ENCODE measurements at regions not wholly inside any gene's neighbourhood (a gene's known extent, or its start where the extent isn't known, plus 50 kb on each side); places are given as distances from the start of the nearest gene placed in this dataset.

GRCh38 chr10:113259576-113260226 lies 293.2 kb upstream of the HABP2 start:
- DNase-seq (ENCODE audit: low spot score), result no peak

- no peak for DNase-seq (ENCODE audit: low spot score)
Measured at GRCh38 chr10:113261161-113261560, 291.7 kb upstream of the HABP2 start.

GRCh38 chr10:113261611-113262091 lies 291.2 kb upstream of the HABP2 start:
- no peak for DNase-seq (ENCODE audit: low spot score)

DNA sequence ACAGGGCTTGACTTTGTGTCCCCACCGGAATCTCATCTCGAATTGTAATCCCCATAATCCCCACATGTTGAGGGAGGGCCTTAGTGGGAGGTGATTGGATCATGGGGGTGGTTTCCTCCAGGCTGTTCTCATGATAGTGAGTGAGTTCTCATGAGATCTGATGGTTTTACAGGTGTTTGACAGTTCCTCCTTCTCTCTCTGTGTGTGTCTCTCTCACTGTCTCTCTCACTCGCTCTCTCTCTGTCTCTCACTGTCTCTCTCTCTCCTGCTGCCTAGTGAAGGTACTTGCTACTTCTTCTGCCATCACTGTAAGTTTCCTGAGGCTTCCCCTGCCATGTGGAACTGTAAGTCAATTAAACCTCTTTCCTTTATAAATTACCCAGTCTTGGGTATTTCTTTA lies 289.8 kb upstream of the HABP2 start:
- no peak for DNase-seq (ENCODE audit: low spot score)

GRCh38 chr10:113264333-113265131 lies 288.3 kb upstream of the HABP2 start:
- no peak for DNase-seq (ENCODE audit: low spot score)

GRCh38 chr10:113266147-113266546 lies 286.7 kb upstream of the HABP2 start:
- DNase-seq (ENCODE audit: low spot score), result no peak

DNA sequence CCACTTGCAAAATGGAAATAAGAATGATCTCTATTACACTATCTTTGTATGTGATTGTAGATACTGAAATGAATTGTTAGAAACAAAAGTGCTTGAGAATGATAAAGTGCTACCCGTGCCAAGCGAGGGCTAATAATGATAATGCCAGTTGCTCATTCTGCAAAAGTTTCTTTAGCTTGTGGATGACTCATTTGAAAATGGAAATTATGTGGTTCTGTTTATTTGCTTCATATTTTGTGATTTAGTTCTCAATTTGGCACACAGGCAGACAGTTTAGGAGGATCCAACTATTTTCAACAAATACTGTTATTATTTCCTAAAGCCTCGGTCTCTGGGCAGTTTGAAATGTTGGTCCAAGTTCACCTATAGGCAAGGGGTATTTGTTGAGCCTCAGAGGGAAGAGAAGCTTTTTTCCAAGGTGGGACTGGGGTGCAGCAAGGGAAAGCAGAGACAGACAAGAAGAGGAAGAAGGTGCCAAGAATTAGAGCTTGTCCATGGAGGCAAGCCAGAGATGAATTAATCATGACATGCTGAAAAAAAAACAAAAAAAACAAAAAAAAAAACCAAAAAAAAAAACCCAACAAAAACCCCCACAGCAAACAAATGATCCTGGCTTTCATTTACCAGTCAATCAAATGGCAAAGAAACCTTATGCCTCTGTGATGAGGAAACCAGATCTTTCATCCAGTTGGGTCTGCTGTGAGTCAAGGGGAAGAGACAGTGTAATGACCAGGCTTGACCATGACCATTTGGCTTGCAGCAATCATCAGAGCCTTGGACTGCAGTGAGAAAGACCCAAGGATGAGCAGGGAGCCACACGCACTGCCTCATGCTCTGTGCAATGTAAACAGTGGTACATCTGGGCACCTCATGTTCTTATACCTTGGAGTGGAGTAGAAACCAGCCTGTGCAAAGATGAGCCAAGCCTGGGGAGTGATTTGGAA lies 285.0 kb upstream of the HABP2 start:
- no peak for DNase-seq (ENCODE audit: low spot score)

DNA sequence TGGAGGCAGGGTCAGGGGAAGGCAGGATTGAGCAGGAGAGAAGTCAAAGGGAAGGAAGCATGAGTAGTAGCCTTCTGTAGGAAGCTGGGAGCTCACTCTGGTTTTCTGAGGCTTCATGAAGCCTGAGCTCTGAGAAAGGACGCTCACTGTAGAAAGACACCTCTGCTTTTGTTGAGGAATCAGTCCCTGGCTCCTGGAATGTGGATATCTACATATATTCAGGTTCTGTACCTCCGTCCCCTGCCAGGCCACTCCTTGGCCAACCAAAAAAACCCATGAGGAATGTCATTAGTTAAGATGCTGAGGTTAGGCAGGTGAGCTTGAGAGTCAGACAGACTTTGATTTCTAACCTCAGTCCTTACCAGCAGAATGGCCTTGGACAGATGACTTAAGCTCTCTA lies 283.5 kb upstream of the HABP2 start:
- no peak for DNase-seq (ENCODE audit: low spot score)

DNA sequence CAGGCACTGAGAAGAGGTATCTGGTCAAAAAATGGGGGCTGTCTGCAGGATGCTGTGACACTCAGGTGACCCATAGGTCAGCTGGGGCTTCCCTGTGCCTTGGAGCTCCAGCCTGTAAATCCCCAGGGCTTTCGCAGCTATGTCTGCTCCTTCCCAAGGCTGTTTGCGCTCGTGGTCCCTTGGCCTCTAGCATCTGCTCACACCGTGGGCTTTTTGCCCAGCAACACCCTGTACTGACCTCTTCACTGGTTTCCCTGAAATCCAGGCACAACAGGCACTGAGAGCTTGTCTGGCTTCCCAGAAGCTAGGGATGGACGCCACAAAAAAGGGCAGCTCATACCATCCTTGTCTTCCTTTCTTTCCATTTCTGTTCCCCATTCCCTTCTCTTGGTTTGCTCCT lies 280.3 kb upstream of the HABP2 start:
- DNase-seq (ENCODE audit: low spot score), result no peak

DNA sequence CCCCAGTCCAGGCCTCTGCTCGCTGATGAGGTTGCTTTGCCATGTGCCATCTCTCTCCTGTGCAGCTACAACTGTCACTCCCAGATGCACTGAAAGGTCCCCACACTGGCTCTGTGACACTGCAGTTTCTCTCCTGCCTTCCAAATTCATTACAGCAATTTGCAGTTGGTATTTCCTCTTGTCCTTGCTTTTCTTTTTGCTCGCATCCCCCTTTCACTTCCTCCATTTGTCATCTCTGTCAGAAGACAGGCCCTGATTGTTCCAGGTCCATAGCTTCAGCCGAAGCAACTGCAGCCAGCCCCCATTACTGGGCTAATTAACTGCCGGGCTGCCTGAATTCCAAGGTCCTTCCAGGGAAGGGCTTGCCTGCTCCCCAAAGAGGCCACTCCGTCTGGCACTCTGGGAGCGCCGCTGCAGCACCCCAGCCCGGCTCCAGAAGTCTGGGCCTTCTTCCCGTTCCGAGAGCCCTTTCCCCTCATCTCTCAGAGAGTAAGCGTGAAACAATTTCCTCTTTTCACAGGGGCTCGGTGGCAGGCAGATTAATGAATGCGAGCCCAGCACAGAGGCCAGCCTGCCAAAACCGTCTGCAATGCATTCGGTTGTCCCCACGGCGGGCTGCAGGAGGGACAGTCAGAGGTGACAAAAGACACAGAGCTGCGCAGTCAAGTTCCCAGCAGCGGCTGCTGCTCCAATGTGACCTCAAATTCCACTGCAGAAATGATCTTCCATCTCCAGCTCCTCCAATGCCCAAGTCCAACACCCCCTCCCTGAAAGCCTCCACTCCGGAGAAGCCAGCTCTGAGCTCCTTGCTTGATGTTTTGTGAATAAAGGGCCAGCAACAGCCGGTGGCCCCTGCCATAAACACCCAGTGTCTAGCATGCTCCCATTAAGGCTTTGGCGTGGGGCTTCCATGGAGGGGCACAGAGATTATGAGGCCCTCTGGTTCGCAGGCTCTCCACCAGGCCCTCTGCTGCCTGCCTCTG lies 279.4 kb upstream of the HABP2 start:
- DNase-seq (ENCODE audit: low spot score), result no peak

DNA sequence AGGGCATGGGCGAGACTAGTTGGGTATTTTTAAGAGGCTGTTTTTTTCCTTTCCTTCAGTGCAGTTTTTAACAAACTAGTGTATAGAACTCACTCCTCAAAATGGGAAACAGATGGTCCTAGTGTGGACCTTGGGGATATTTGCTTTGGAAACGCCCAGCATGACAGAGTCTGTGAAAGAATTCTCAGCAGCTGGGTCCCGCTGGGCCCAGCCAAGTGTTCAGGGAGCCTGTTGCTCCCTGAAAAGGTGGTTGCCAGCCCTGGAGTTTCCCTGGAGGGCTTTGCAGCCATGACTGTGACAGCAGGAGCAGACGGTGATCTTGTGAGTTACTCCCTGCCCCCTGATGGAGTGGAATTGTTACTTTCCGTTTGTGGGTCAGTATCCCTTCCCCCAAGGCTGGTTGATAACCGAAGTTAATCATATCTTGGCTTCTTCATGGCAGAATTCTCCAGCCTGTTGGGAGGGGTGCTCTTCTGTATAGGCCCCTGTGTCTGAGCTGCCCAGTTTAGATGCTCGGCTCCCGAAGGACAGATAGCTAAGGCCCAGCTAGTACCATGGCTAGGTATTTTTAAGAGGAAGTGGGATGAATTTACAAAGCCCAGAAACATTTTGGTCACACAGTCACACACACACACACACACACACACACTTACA lies 278.6 kb upstream of the HABP2 start:
- no peak for DNase-seq (ENCODE audit: low spot score)

DNA sequence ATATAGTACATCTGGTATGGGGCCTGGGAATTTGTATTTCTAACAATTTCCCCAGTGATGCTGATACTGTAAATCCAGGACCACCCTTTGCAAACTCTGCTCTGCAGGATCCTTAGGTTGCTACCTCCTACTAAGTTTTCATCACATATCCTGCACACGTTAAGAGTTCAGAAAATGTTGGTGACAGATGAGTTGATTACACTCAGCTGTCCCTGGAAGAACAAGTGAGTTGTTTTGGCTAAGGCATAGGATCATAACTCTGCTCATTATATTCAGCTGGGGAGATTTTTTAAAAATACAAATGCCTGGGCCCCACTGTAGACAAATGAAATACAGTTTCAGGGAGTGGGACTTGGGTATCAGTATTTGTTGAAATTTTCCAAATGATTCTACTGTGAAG lies 274.6 kb upstream of the HABP2 start:
- no peak for DNase-seq (ENCODE audit: low spot score)

GRCh38 chr10:113278664-113279063 lies 274.2 kb upstream of the HABP2 start:
- no peak for DNase-seq (ENCODE audit: low spot score)

DNA sequence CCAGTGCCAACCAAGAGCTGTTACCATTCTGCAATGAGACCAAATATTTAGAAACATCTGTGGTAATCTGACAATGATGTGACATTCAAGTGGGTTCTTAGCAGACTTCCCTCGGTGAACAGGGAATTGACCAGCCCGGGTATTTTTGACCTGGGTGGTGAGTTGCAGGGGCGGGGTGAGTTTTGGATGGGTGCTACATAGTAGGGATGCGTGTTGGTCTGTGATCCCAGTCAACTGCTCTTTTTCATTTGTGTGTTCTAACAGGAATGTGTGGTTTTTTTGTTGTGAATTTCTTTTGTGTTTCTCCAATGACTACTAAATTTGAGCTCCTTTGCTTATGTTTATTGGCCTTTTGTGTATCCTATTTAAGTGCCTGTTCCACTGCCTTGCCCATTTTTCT lies 273.6 kb upstream of the HABP2 start:
- no peak for DNase-seq (ENCODE audit: low spot score)

GRCh38 chr10:113282564-113282963 lies 270.3 kb upstream of the HABP2 start:
- DNase-seq (ENCODE audit: low spot score), result no peak

DNA sequence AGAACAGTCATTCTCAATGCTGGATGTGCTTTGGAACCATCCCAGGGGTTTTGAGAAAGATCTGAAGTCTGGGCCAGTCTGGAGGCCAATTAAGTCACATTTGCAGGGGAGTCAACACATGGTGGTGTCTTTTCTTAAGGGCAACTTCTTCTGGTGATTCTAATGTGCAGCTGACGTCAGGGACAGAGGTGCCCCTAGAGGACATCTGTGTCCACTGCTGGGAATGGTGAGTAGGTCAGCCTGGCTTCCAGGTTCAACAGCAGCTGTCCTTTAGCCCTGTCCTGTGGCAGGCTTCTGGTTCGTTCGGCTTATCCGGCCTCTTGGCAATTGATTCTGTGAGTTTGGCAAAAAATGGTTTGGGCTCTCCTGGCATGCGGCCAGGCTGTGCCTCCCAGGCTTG lies 269.7 kb upstream of the HABP2 start:
- no peak for DNase-seq (ENCODE audit: low spot score)

DNA sequence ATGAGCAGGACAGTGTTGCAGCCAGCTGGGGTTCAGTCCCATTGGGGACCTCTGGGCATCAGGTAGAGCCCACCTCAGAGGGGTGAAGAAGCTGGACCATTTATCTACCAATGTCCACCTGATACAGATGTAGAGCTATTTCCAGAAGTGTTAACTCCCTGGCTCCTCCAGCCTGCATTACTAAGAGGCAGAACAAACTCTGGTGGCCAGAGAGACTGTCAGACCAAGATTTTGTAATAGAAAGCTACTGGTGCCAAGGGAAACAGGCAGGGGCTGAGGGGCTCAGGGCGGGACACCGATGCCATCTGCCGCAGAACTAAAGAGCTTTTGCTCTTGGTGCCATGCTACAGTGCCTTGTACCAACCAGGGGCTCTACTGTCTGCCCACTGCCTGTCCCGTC lies 268.2 kb upstream of the HABP2 start:
- no peak for DNase-seq (ENCODE audit: low spot score)

DNA sequence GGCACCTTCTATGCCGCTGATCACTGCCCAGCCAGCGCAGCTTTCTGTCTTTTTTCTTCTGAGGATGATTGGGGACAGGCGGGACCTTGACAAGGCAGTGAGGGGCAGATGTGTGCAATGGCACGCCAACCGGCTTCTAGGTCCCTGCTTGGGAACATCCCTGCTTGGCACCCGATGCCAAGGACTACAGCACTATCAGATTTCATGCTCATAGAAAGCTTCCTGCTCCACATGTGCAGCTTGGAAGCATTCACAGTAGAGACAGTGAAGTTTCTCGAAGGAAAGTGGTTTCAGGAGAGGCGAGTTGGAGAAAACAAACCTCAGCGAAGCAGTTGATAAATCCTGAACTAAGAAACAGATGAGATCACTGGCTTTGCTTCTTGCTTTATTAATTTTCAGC lies 267.5 kb upstream of the HABP2 start:
- DNase-seq (ENCODE audit: low spot score), result no peak

- no peak for DNase-seq (ENCODE audit: low spot score)
Measured at GRCh38 chr10:113287592-113287991, 265.3 kb upstream of the HABP2 start.

- no peak for DNase-seq (ENCODE audit: low spot score)
Measured at GRCh38 chr10:113290137-113290536, 262.7 kb upstream of the HABP2 start.

GRCh38 chr10:113291413-113291812 lies 261.4 kb upstream of the HABP2 start:
- DNase-seq (ENCODE audit: low spot score), result no peak

All from LoVo (cell line).